Tibial artery (tissue), 4 donors: ENCODE measurements at regions not wholly inside any gene's neighbourhood (a gene's known extent, or its start where the extent isn't known, plus 50 kb on each side); places are given as distances from the start of the nearest gene placed in this dataset.

Experiments
- DNase-seq, 2 donors: peaks; one replicate each; pipeline ENCODE4 v3.0.0-alpha.2; 2019
- H3K27ac ChIP-seq, 2 donors: fragments of 200-600 bp; sonication (generic) in 1 of 2; 1 replicate in 1 of 2; 2 replicates in 1 of 2; pipeline ENCODE4 v1.5.1; 2018 to 2019; ENCODE audit warnings: mild to moderate bottlenecking in 1 of 2
- H3K27me3 ChIP-seq, 2 donors: fragments of 200-600 bp; sonication (generic) in 1 of 2; one replicate each; pipeline versions ENCODE4 v1.5.1 to v1.6.0; 2016 to 2019
- H3K36me3 ChIP-seq, 3 donors: fragments of 200-600 bp; sonication (generic) in 2 of 3; one replicate each; pipeline ENCODE4 v1.5.1; 2016 to 2019; ENCODE audit warnings: mild to moderate bottlenecking in 2 of 3
- H3K4me1 ChIP-seq, 4 donors: fragments of 200-600 bp; sonication (generic) in 2 of 4; 1 replicate in 3 of 4; 2 replicates in 1 of 4; pipeline ENCODE4 v1.5.1; 2016 to 2019
- H3K4me3 ChIP-seq, 2 donors: fragments of 200-600 bp; sonication (generic) in 1 of 2; 1 replicate in 1 of 2; 2 replicates in 1 of 2; pipeline ENCODE4 v1.5.1; 2018 to 2019; ENCODE audit warnings: mild to moderate bottlenecking in 2 of 2
- H3K9me3 ChIP-seq, 3 donors: fragments of 200-600 bp; sonication (generic) in 1 of 3; one replicate each; pipeline ENCODE4 v1.5.1; 2016 to 2019
- CTCF ChIP-seq, 2 experiments: fragments of 200-600 bp in 1 of 2; fragments of 450-650 bp in 1 of 2; IDR thresholded peaks; one replicate each; pipeline ENCODE4 v1.5.1; 2017 to 2019; ENCODE audit warnings: antibody characterized with exemption in 2 of 2, mild to moderate bottlenecking in 1 of 2, moderate library complexity in 1 of 2
- intact Hi-C: fragments of 100-400 bp; cut with DNase I; formaldehyde crosslinking; loops from one replicate; pipeline ENCODE4 v1.15.0; 2023; ENCODE audit warnings: low total_unique reads

GRCh38 chr2:107266555-107266954 is 380.6 kb upstream of the ST6GAL2 start:
- TF ChIP-seq CTCF (IDR thresholded peaks at IDR 0.05) = no peak
- intact Hi-C loops = no loop called here
- Histone ChIP-seq H3K36me3 (no peaks in the 10 kb centered on the region), H3K9me3 (peaks cover 0 to 7% (median 3%) of the 10 kb centered on the region in 3 donors), H3K27ac (no peak overlapping the region), H3K4me3 (no peak overlapping the region), H3K4me1 (no peaks in the 10 kb centered on the region), H3K27me3 (no peaks in the 10 kb centered on the region)
- no peak for DNase-seq

GRCh38 chr2:107267086-107267485 is 381.1 kb upstream of the ST6GAL2 start:
- H3K4me1 ChIP-seq = no peaks in the 10 kb centered on the region
- intact Hi-C loops = no loop called here

GRCh38 chr2:107276034-107276433 is 390.1 kb upstream of the ST6GAL2 start:
- peaks cover 0 to 5% (median 3%) of the 10 kb centered on the region in 3 donors for H3K9me3 ChIP-seq
- H3K4me1 ChIP-seq = no peaks in the 10 kb centered on the region
- TF ChIP-seq CTCF (IDR thresholded peaks at IDR 0.05) = no peak
- no peak for DNase-seq
- H3K4me3 ChIP-seq = no peak overlapping the region
- no peaks in the 10 kb centered on the region for H3K36me3 ChIP-seq
- intact Hi-C loops = no loop called here
- H3K27me3 ChIP-seq = no peaks in the 10 kb centered on the region
- no peak overlapping the region for H3K27ac ChIP-seq

More at GRCh38 chr2:107267086-107267485, 381.1 kb upstream of the ST6GAL2 start:
- Histone ChIP-seq H3K36me3 (no peaks in the 10 kb centered on the region), H3K27ac (no peak overlapping the region), H3K27me3 (no peaks in the 10 kb centered on the region), H3K9me3 (peaks cover 0 to 7% (median 5%) of the 10 kb centered on the region in 3 donors), H3K4me3 (no peak overlapping the region)
- DNase-seq = no peak
- no peak for TF ChIP-seq CTCF (IDR thresholded peaks at IDR 0.05)

GRCh38 chr2:107278672-107279071 is 392.7 kb upstream of the ST6GAL2 start:
- Histone ChIP-seq H3K4me3 (no peak overlapping the region), H3K27me3 (no peaks in the 10 kb centered on the region), H3K36me3 (no peaks in the 10 kb centered on the region), H3K27ac (no peak overlapping the region), H3K9me3 (no peaks in the 10 kb centered on the region), H3K4me1 (no peaks in the 10 kb centered on the region)
- TF ChIP-seq CTCF (IDR thresholded peaks at IDR 0.05) = no peak
- intact Hi-C loops = no loop called here
- no peak for DNase-seq

- H3K36me3 ChIP-seq = no peaks in the 10 kb centered on the region
- no peak for TF ChIP-seq CTCF (IDR thresholded peaks at IDR 0.05)
- intact Hi-C loops = no loop called here
- no peak overlapping the region for H3K4me3 ChIP-seq
- no peaks in the 10 kb centered on the region for H3K4me1 ChIP-seq
- no peak overlapping the region for H3K27ac ChIP-seq
- H3K27me3 ChIP-seq = no peaks in the 10 kb centered on the region
- no peak for DNase-seq
- H3K9me3 ChIP-seq = no peaks in the 10 kb centered on the region
Observed at GRCh38 chr2:107281637-107282036, 395.7 kb upstream of the ST6GAL2 start.

GRCh38 chr2:107282135-107282534 is 396.2 kb upstream of the ST6GAL2 start:
- H3K27me3 ChIP-seq = no peaks in the 10 kb centered on the region
- H3K9me3 ChIP-seq = no peaks in the 10 kb centered on the region
- DNase-seq = no peak

More at GRCh38 chr2:107282135-107282534, 396.2 kb upstream of the ST6GAL2 start:
- intact Hi-C loops = no loop called here
- H3K4me3 ChIP-seq = no peak overlapping the region
- H3K4me1 ChIP-seq = no peaks in the 10 kb centered on the region
- no peak for TF ChIP-seq CTCF (IDR thresholded peaks at IDR 0.05)
- no peaks in the 10 kb centered on the region for H3K36me3 ChIP-seq
- no peak overlapping the region for H3K27ac ChIP-seq
